ENCODE measurements at regions not wholly inside any gene's neighbourhood (a gene's known extent, or its start where the extent isn't known, plus 50 kb on each side); places are given as distances from the start of the nearest gene placed in this dataset.

- TF ChIP-seq CTCF (conservative IDR thresholded peaks at IDR 0.05) (no peak), EZH2 (IDR thresholded peaks at IDR 0.05; ENCODE audit: low read depth) (no peak)
Measured at GRCh38 chr2:34519659-34520058, 920.6 kb upstream of the FAM98A start.

Data from PC-9 (cell line).